GM18505 (cell line): ENCODE measurements at regions not wholly inside any gene's neighbourhood (a gene's known extent, or its start where the extent isn't known, plus 50 kb on each side); places are given as distances from the start of the nearest gene placed in this dataset.
"Not testable (repeated sequence)": the region's sequence is repeated elsewhere in the genome, so short reads cannot be mapped to it uniquely, and the experiment has no call there.

Experiments used
- ATAC-seq: cut with Tn5 transposase; IDR thresholded peaks from one replicate; pipeline ENCODE4 v1.9.1; 2021; ENCODE audit not compliant: unreplicated experiment
- POLR2A ChIP-seq: IDR thresholded peaks from 4 replicates; pipeline ENCODE4 v1.6.1; 2011; ENCODE audit warnings: borderline replicate concordance; ENCODE audit not compliant: insufficient read depth, insufficient read length; ENCODE audit errors: extremely low read depth

DNA sequence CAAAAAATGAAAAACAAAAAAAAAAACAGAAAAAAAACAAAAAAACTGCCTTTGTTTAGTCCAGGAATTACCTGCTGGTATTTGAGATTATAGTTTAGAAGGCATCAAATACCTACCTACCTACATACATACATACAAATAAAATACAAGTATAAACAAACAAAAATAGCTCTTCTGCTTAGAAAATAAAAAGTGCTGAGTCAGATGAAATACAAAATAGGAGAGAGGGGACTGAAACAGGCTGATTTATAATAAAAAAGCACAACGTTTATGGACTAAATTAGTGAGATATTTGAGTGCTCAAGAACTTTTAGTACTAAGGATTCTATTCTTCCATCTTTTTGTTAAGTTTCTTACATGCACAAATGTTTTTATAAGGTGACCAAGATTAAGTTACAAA lies 980.8 kb downstream of the PLA2G4A start:
- TF ChIP-seq POLR2A = no peak
- ATAC-seq = no peak

DNA sequence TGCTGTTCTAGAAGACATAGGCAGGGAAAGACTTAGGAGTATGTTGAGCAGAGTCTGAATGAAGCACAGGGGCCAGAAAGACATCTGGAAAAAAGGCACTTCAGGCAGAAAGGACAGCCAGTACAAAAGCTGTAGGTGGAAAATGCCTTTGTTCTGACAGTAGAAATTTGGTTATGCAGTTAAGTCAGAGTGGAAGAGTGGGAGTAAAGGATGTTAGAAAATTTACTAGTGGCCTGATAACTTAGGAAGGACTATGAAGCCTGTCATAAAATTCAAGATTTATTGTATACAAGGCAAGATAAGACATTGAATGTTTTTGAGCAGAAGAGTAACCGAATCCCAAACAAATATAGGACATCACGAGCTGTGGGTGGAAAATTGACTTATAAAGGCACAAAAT lies 987.9 kb downstream of the PLA2G4A start:
- ATAC-seq = no peak
- no peak for TF ChIP-seq POLR2A

DNA sequence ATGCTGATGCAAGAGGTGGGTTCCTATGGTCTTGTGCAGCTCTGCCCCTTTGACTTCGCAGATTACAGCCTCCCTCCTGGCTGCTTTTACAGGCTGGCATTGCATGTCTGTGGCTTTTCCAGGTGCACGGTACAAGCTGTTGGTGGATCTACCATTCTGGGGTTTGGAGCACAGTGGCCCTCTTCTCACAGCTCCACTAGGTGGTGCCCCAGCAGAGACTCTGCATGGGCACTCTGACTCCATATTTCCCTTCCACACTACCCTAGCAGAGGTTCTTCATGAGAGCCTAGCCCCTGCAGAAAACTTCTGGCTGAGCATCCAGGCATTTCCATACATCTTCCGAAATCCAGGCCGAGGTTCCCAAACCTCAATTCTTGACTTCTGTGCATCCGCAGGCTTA lies 989.0 kb downstream of the PLA2G4A start:
- ATAC-seq = no peak
- TF ChIP-seq POLR2A = no peak

DNA sequence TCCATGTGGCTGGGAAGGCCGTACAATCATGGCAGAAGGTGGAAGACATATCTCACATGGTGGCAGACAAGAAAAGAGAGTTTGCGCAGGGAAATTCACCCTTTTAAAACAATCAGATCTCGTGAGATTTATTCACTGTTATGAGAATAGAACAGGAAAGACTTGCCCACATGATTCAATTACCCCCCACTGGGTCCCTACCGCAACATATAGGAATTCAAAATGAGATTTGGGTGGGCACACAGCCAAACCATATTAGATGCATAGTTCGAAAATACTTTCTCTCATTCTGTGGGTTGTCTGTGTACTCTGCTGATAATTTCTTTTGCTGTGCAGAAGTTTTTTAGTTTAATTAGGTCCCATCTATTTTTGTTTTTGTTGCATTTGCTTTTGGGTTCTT lies 990.3 kb downstream of the PLA2G4A start:
- ATAC-seq = no peak
- no peak for TF ChIP-seq POLR2A

DNA sequence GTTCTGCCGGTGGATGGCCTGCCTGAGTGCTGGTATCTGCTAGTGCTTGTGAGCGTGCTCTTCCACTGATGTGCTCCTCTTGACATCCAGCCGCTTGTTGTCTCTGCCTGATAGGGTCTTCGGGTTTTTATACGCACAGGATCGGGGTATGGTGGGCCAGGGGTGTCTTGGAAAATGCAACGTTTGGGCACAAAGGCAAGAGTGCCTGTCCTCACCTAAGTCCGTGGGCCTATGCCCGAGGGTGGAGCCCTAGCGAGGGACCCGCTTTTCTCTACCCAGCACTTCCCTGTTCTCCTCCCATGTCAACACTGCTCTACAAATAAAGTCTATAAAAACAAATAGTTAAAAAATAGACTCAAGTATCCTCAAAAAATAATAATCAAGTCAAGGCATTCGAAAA lies 1007.8 kb downstream of the PLA2G4A start:
- no peak for TF ChIP-seq POLR2A
- no peak for ATAC-seq

DNA sequence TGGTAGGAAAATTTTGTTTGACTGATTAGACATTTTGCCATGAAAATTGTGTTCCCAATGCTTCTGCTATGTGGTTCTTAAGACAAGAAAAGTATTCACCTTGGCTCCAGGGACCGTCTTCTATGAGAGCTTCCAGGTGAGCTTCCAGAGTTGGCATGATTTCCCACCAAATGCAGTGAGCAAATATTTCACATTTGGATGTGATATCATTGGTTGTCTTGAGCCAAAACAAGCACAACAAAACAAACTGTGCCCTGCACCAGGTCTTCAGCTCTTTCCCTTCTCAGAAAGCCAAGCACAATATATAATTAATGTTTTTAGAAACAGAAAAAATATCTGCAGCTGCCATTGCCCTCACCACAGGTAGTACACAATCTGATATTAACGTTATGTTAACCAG lies 1009.0 kb downstream of the PLA2G4A start:
- no peak for ATAC-seq
- TF ChIP-seq POLR2A = no peak

DNA sequence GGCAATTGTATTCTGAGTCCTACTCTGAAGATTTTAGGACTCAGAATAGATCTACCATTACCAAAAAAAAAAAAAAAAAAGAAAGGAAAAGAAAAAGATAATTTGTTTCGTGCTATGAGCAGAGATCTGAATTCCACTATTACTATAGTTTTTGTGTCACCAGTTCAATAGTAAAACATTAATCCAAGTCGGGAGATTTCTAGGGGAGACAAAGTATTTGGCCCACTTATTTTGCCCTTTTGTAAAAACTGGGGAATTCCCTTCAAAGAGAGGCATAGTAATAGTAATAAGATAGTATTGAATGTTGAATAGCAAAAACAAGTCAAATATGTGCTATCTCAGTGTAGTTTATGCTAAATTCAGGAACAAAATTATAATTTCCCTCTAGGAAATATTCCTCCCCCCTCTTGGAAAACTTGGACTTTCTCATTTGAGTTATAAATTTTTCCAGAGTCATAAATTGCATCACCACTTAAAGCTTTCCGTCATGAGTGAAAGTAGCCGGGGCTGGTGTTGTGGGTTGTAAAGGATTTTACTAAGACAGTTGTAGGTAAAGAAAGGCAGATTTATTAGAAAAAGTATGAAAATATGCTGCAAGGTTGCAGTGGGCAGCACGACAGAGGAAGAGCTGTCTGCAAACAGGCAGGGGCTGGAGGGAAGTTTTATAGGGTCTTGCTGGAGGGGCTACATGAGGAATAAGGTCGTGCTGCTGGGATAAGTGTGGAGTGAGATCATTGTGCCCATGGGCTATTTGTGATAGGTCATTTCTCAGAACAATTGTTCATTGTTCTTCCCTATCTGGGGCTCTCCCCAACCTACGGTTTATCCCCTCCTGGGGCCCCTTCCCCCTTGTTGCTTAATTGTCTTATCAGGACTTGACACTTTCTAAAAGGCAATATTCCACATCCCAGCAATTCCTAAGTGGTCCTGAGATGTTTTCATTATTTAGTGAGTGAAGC lies 1009.9 kb downstream of the PLA2G4A start:
- no peak for ATAC-seq
- no peak for TF ChIP-seq POLR2A

DNA sequence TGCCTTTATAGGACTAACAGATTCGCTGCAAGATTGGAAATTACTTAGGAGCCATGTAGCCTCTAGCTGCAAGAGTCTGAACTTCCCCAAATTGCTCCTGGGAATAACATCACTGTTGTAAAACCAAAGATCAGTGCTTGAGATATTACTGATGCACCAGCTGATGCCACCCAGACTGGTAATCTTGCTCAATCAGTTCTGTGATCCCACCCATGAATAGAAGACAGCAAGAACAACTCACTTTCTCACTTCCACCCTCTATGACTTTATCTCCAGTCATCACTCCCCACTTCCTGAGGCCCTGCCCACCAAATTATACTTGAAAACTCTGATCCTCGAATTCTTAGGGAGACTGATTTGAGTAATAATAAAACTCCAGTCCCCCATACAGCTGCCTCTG lies 1011.1 kb downstream of the PLA2G4A start:
- no peak for ATAC-seq
- no peak for TF ChIP-seq POLR2A

DNA sequence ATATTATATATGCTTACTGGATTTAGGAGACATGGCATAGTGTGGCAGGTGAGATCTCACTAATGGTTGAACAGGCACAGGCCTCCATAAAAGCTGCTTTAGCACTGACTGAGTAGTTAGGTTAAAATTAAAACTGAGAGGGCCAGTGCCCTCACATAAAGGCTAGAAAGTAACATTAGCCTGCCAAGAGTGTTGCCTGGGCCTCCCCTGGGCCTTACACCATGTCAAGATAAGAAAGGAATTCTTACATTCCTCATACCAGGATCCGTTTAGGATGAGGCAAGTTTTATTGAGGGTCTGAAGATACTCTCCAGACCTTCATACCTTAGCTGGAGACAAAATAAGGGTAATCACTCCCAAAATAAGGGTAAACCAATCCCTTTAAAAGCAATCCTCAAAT lies 1011.8 kb downstream of the PLA2G4A start:
- TF ChIP-seq POLR2A = no peak
- ATAC-seq = no peak

DNA sequence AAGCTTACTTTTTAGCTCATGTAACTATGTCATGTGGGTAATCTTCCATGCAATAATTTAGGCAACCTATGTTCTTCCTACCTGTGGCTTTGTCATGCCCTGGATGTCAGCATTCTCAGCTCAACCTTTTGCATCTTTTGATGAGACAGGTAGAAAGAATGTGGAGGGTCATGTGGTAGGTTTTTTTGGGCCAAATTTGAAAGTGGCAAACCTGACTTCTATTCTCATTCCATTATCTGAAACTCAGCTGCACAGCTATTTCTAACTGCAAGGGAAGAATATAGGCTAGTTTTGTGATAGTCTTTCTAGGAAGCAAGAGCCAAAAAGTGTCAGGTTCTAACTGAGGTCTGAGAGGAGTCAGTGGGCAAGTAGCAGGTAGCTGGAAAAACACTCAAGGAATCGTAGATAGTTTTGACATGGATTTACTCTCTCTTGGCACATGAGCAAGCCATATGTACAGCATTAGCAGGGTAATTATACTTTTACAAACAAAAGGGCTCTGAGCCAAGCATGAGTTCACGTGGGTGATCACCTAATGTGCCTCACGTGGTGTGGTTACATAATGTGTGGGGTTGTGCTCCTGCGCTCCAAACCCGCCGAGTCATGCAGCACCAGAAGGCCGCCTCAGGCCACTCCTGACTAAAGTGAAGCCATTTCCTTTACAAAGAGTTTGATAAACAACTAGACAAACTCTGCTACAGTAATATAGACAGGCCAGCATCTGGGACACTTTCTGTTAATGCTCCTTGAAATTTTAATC lies 1013.8 kb downstream of the PLA2G4A start:
- TF ChIP-seq POLR2A = no peak
- ATAC-seq = no peak

DNA sequence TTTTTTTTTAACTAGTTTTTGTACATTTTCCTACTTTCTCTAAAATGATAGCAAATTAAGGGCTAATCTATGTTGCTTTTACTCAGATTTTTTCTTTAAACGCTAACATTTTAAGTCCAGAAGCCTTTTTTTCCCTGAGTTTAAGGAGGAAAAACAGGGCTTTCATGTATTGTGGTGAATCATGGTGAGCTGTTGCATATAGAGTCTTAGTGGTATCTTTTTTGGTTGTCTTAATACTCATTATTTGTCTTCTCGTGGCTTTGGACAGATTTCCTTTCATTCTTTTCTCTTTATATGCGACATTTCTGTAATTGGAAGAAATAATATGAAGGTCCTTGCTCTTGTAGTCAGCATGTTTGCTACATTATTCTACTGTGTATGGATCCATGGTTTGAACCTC lies 1015.6 kb downstream of the PLA2G4A start:
- ATAC-seq = no peak
- TF ChIP-seq POLR2A = no peak

DNA sequence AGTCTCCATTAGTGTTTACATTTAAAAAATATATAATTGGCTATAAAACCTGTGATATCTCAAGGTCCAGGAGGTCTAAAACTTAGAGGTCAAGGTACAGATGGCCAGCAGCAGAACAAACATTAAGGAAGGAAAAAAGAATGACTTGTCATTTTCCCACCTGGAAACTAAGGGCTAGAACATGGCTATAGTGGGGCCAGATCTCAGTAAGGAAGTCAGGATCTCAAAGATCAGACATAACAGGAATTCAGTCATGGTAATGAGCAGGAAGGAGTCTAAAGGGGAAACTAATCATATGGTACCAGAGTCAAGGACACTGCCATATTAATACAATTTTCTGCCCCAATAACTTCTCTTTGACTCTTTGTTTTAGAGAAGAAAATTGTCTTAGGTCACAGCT lies 1018.8 kb downstream of the PLA2G4A start:
- TF ChIP-seq POLR2A = no peak

DNA sequence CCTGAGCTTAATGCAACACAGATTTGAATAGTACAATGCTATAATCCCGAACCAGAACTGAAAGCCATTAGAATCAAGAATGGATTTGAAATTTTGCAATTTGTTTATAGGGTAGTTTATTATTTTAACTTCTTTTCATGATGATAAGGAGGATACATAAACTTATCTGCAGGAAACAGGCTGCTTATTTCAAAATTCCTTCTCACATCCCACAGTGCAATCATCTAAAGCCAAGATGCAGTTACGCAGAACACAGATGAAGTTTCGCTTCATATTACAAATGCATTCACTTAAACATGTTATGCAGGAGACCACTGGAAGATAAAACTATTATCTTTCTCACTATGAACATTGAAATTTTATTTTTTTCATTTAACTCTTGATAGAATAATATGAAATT lies 1019.6 kb downstream of the PLA2G4A start:
- ATAC-seq = no peak
- no peak for TF ChIP-seq POLR2A

More for the DNA sequence above, 1018.8 kb downstream of the PLA2G4A start:
- ATAC-seq = no peak

DNA sequence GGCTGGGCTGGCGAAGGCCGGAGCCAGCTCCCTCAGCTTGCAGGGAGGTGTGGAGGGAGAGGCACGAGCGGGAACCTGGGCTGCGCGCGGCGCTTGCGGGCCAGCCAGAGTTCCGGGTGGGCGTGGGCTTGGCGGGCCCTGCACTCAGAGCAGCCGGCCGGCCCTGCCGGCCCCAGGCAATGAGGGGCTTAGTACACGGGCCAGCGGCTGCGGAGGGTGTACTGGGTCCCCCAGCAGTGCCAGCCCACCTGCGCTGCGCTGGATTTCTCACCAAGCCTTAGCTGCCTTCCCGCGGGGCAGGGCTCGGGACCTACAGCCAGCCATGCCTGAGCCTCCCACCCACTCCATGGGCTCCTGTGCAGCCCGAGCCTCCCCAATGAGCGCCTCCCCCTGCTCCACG lies 1021.4 kb downstream of the PLA2G4A start:
- not testable (repeated sequence) for ATAC-seq

DNA sequence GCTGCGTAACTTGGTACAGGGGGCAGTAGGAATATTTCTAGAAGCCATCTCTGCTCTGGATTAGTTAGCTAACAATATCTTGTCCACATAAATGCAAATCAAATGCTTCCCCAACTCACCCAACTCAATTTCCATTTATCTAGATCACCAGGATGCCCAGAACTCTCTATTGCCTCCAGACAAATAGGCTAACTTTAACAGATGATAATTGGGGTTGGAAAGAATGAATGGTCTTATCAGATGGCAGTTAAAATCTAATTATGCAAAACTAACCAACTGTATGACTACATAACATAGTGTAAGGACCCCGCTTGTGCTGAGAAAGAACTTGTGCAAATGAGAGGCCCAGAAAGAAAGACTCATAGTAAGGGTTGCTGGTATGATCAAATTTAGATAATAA lies 1024.8 kb downstream of the PLA2G4A start:
- TF ChIP-seq POLR2A = no peak
- no peak for ATAC-seq

DNA sequence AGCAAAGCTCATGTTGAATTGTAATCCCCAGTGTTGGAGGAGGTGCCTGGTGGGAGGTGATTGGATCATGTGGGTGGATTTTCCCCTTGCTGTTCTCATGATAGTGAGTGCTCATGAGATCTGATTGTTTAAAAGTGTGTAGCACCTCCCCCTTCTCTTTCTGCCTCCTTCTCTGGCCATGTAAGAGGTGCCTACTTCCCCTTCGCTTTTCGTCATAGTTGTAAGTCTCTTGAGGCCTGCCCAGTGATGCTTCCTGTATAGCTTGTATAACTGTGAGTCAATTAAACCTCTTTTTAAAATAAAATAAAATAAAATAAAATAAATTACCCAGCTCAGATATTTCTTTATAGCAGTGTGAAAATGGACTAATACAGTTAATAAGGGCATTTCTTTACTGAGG lies 1025.7 kb downstream of the PLA2G4A start:
- no peak for TF ChIP-seq POLR2A
- ATAC-seq = no peak
